ENCODE measurements at regions not wholly inside any gene's neighbourhood (a gene's known extent, or its start where the extent isn't known, plus 50 kb on each side); places are given as distances from the start of the nearest gene placed in this dataset.

GRCh38 chr2:15816674-15817406 lies 123.5 kb upstream of the MYCN start:
- TF ChIP-seq TAF1 (IDR thresholded peaks at IDR 0.05; ENCODE audit: borderline replicate concordance, insufficient read depth, low read length) = no peak
- TF ChIP-seq SIN3A (IDR thresholded peaks at IDR 0.05; ENCODE audit: borderline replicate concordance, insufficient read depth, low read length) = no peak
- TF ChIP-seq FOXP2 (optimal IDR thresholded peaks at IDR 0.05; ENCODE audit: borderline replicate concordance, extremely low read depth, extremely low read length, insufficient read depth) = no peak
- no peak for TF ChIP-seq POLR2AphosphoS5 (IDR thresholded peaks at IDR 0.05; ENCODE audit: low read depth, low read length)
- TF ChIP-seq, protein P1, sequence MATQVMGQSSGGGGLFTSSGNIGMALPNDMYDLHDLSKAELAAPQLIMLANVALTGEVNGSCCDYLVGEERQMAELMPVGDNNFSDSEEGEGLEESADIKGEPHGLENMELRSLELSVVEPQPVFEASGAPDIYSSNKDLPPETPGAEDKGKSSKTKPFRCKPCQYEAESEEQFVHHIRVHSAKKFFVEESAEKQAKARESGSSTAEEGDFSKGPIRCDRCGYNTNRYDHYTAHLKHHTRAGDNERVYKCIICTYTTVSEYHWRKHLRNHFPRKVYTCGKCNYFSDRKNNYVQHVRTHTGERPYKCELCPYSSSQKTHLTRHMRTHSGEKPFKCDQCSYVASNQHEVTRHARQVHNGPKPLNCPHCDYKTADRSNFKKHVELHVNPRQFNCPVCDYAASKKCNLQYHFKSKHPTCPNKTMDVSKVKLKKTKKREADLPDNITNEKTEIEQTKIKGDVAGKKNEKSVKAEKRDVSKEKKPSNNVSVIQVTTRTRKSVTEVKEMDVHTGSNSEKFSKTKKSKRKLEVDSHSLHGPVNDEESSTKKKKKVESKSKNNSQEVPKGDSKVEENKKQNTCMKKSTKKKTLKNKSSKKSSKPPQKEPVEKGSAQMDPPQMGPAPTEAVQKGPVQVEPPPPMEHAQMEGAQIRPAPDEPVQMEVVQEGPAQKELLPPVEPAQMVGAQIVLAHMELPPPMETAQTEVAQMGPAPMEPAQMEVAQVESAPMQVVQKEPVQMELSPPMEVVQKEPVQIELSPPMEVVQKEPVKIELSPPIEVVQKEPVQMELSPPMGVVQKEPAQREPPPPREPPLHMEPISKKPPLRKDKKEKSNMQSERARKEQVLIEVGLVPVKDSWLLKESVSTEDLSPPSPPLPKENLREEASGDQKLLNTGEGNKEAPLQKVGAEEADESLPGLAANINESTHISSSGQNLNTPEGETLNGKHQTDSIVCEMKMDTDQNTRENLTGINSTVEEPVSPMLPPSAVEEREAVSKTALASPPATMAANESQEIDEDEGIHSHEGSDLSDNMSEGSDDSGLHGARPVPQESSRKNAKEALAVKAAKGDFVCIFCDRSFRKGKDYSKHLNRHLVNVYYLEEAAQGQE (IDR thresholded peaks at IDR 0.05; ENCODE audit: insufficient read depth in 1 of 2, low read depth in 2 of 2, low read length in 2 of 2) = no peak

- no peak for TF ChIP-seq TAF1 (IDR thresholded peaks at IDR 0.05; ENCODE audit: borderline replicate concordance, insufficient read depth, low read length)
Observed at GRCh38 chr2:15817748-15818147, 122.6 kb upstream of the MYCN start.

DNA sequence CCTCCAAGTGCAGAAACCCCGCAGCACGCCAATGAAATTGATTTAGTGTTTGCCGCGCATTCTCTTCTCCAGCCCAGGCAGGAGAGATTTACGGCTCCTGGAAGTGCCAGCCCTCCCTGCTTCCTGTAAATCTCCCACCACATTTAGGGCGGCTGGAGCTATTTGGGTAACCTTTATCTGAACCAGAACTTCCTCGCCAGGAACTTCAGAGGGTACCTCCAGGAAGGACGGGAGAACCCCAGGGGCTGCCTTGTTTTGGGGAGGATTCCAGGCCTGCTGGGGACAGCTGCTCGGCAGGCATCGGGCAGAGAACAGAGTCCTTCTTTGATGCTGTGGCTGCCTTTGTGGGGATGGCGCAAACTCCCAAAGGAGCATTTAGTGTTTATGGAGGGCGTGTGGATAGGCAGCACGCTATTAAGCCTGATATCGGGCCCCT lies 122.0 kb upstream of the MYCN start:
- TF ChIP-seq, protein P1 (IDR thresholded peaks at IDR 0.05; ENCODE audit: insufficient read depth in 1 of 2, low read depth in 2 of 2, low read length in 2 of 2) = no peak
- TF ChIP-seq TAF1 (IDR thresholded peaks at IDR 0.05; ENCODE audit: borderline replicate concordance, insufficient read depth, low read length) (no peak), SIN3A (IDR thresholded peaks at IDR 0.05; ENCODE audit: borderline replicate concordance, insufficient read depth, low read length) (no peak), POLR2AphosphoS5 (IDR thresholded peaks at IDR 0.05; ENCODE audit: low read depth, low read length) (no peak), FOXP2 (optimal IDR thresholded peaks at IDR 0.05; ENCODE audit: borderline replicate concordance, extremely low read depth, extremely low read length, insufficient read depth) (no peak)

- TF ChIP-seq POLR2AphosphoS5 (IDR thresholded peaks at IDR 0.05; ENCODE audit: low read depth, low read length) (no peak), TAF1 (IDR thresholded peaks at IDR 0.05; ENCODE audit: borderline replicate concordance, insufficient read depth, low read length) (no peak), FOXP2 (optimal IDR thresholded peaks at IDR 0.05; ENCODE audit: borderline replicate concordance, extremely low read depth, extremely low read length, insufficient read depth) (no peak), SIN3A (IDR thresholded peaks at IDR 0.05; ENCODE audit: borderline replicate concordance, insufficient read depth, low read length) (no peak)
- TF ChIP-seq, protein P1 (IDR thresholded peaks at IDR 0.05; ENCODE audit: insufficient read depth in 1 of 2, low read depth in 2 of 2, low read length in 2 of 2) = no peak
Observed at GRCh38 chr2:15818881-15819280, 121.5 kb upstream of the MYCN start.

- TF ChIP-seq TAF1 (IDR thresholded peaks at IDR 0.05; ENCODE audit: borderline replicate concordance, insufficient read depth, low read length) (no peak), FOXP2 (optimal IDR thresholded peaks at IDR 0.05; ENCODE audit: borderline replicate concordance, extremely low read depth, extremely low read length, insufficient read depth) (no peak), POLR2AphosphoS5 (IDR thresholded peaks at IDR 0.05; ENCODE audit: low read depth, low read length) (no peak), SIN3A (IDR thresholded peaks at IDR 0.05; ENCODE audit: borderline replicate concordance, insufficient read depth, low read length) (no peak)
- TF ChIP-seq, protein P1 (IDR thresholded peaks at IDR 0.05; ENCODE audit: insufficient read depth in 1 of 2, low read depth in 2 of 2, low read length in 2 of 2) = no peak
Observed at GRCh38 chr2:15819562-15820256, 120.6 kb upstream of the MYCN start.
